Suprapubic skin (tissue), 4 donors: ENCODE measurements at regions not wholly inside any gene's neighbourhood (a gene's known extent, or its start where the extent isn't known, plus 50 kb on each side); places are given as distances from the start of the nearest gene placed in this dataset.

Experiments
- POLR2A ChIP-seq, 2 donors: fragments of 450-650 bp; IDR thresholded peaks; one replicate each; pipeline ENCODE4 v1.6.1; 2017; ENCODE audit warnings: antibody characterized with exemption in 2 of 2, mild to moderate bottlenecking in 2 of 2, moderate library complexity in 2 of 2
- POLR2AphosphoS5 ChIP-seq, 3 donors: sonication (generic); formaldehyde crosslinking; IDR thresholded peaks; one replicate each; pipeline ENCODE4 v1.6.1; 2017; ENCODE audit warnings: antibody characterized with exemption in 3 of 3
- TF ChIP-seq, protein P1 (sequence below), 2 donors: fragments of 200-600 bp in 1 of 2; fragments of 450-650 bp in 1 of 2; sonication (generic) in 1 of 2; IDR thresholded peaks; one replicate each; pipeline ENCODE4 v1.5.1; 2016 to 2019; ENCODE audit warnings: antibody characterized with exemption in 2 of 2, mild to moderate bottlenecking in 1 of 2, moderate library complexity in 1 of 2

GRCh38 chr3:65285956-65286355 is 598.2 kb upstream of the ADAMTS9 start:
- TF ChIP-seq, protein P1, sequence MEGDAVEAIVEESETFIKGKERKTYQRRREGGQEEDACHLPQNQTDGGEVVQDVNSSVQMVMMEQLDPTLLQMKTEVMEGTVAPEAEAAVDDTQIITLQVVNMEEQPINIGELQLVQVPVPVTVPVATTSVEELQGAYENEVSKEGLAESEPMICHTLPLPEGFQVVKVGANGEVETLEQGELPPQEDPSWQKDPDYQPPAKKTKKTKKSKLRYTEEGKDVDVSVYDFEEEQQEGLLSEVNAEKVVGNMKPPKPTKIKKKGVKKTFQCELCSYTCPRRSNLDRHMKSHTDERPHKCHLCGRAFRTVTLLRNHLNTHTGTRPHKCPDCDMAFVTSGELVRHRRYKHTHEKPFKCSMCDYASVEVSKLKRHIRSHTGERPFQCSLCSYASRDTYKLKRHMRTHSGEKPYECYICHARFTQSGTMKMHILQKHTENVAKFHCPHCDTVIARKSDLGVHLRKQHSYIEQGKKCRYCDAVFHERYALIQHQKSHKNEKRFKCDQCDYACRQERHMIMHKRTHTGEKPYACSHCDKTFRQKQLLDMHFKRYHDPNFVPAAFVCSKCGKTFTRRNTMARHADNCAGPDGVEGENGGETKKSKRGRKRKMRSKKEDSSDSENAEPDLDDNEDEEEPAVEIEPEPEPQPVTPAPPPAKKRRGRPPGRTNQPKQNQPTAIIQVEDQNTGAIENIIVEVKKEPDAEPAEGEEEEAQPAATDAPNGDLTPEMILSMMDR (IDR thresholded peaks at IDR 0.05): no peak
- no peak for TF ChIP-seq POLR2AphosphoS5 (IDR thresholded peaks at IDR 0.05)
- no peak for TF ChIP-seq POLR2A (IDR thresholded peaks at IDR 0.05)
